ENCODE measurements at regions not wholly inside any gene's neighbourhood (a gene's known extent, or its start where the extent isn't known, plus 50 kb on each side); places are given as distances from the start of the nearest gene placed in this dataset.

DNA sequence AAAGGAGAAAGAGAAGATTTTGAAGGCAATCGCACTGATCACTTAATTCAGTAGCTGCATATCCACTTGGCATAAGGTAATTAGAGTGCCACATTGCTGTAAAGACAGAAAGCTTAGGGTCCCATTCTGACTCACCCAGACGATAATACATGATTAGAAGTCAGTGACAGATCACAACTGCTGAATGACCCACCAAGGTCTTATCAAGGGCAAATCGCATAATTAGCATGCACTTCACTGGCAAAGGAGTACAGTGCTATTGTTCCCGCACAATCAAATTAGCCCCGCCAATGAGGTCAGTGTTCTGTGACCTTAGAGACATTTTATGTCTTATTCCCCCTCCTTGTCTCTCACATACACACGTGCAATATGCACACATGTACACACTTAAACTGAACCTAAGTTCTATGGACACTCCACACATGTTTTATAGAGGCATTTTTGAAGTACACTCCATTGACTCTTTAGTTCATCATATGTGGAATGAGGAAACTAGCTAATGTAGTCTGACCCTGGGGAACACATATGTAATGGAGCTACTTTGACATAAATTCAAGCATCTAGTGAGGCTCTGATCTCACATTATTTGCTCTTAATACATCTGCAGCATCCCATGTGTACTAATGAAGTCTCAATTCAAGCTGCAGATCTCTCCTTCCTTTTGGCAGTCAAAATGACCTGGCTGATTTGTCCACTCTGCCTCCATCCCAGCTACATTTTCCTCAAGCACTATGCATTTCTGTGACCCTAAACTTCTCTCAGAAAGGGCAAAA is 673.8 kb upstream of the FANCL start:
- H3K4me3 ChIP-seq (ENCODE audit: control insufficient read depth, low read depth, low read length), result no peak overlapping the region
- TF ChIP-seq, protein P1, sequence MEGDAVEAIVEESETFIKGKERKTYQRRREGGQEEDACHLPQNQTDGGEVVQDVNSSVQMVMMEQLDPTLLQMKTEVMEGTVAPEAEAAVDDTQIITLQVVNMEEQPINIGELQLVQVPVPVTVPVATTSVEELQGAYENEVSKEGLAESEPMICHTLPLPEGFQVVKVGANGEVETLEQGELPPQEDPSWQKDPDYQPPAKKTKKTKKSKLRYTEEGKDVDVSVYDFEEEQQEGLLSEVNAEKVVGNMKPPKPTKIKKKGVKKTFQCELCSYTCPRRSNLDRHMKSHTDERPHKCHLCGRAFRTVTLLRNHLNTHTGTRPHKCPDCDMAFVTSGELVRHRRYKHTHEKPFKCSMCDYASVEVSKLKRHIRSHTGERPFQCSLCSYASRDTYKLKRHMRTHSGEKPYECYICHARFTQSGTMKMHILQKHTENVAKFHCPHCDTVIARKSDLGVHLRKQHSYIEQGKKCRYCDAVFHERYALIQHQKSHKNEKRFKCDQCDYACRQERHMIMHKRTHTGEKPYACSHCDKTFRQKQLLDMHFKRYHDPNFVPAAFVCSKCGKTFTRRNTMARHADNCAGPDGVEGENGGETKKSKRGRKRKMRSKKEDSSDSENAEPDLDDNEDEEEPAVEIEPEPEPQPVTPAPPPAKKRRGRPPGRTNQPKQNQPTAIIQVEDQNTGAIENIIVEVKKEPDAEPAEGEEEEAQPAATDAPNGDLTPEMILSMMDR (conservative IDR thresholded peaks at IDR 0.05; ENCODE audit: control insufficient read depth, insufficient read depth, low read depth, low read length), result no peak
- no peak for DNase-seq (ENCODE audit: low read depth)

DNA sequence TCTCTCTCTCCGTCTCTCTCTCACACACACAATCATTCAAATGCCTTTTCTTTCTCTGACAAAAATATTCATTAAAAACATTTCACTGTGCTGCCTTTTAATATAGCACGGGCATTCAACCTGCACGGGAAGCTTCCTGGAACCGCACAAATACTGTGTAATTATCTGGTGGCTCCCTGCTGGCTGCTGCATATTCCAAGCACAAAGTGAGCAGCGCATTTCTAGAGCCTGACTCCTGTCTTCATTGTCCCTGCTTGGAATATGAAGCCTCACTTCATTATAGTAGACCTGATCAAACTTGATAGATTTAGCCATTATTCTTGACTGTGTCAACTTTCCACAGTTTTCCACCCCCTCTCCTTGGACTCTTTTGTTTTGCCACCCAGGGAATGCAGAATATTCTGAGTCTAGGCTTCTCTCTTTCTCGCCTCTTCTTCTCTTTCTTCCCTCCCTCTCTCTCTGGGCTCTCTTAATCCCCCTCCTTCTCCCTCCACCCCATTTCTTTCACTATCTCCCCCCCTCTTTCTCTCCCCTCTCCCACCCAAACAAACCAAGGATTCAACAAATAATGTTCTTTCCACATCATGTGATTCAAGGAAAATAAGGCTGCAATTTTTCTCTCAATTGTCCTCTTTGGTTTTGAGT is 672.1 kb upstream of the FANCL start:
- no peak overlapping the region for H3K4me3 ChIP-seq (ENCODE audit: control insufficient read depth, low read depth, low read length)
- no peak for DNase-seq (ENCODE audit: low read depth)
- TF ChIP-seq, protein P1 (conservative IDR thresholded peaks at IDR 0.05; ENCODE audit: control insufficient read depth, insufficient read depth, low read depth, low read length), result no peak

DNA sequence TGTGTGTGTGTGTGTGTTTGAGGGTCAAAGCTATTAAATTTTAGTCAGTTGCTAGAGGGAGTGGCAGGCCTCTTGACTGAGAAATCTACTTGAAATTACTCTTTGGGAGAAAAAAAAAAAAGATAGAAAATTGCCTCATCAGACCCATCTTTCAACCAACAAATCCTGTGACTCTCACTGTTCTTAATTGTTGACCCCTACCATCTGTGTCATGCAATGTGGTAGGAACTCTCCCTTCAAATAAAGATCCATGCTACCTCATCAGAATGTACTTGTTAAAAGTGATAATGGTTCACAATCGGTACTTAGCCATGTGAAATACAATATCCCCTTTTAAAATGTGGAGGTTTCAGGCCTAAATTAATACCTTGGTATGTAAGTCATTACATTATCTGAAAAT is 670.8 kb upstream of the FANCL start:
- TF ChIP-seq, protein P1 (conservative IDR thresholded peaks at IDR 0.05; ENCODE audit: control insufficient read depth, insufficient read depth, low read depth, low read length), result no peak
- DNase-seq (ENCODE audit: low read depth), result no peak
- no peak overlapping the region for H3K4me3 ChIP-seq (ENCODE audit: control insufficient read depth, low read depth, low read length)

DNA sequence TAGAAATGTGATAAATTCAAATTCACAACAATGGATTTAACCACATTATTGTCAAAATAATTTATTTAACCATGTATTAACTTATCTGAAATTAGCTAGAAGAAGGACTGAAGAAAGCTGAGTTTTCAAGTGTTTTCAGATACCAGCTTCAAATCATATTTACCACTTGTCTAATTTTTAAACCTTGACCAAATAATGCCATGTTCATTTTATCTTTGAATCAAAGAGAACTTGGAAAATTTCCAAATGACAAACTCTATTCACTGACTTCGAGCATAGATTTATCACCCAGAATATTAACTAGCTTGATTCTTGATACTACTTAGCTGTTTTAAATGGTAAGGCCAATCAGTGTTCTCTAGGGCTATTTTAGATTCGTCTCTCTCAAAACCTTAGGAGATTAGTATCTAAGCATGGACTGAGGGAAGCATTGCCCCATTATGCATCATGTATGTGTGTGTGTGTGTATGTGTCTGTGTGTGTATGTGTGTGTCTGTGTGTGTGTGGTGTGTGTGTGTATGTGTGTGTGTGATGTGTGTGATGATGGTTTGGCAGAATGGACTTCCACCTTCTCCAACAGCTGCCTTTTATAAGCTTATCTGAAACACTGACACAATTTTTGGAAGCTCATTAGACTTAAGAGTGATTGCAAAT is 667.5 kb upstream of the FANCL start:
- TF ChIP-seq, protein P1 (conservative IDR thresholded peaks at IDR 0.05; ENCODE audit: control insufficient read depth, insufficient read depth, low read depth, low read length), result no peak
- H3K4me3 ChIP-seq (ENCODE audit: control insufficient read depth, low read depth, low read length), result no peak overlapping the region
- DNase-seq (ENCODE audit: low read depth), result no peak

DNA sequence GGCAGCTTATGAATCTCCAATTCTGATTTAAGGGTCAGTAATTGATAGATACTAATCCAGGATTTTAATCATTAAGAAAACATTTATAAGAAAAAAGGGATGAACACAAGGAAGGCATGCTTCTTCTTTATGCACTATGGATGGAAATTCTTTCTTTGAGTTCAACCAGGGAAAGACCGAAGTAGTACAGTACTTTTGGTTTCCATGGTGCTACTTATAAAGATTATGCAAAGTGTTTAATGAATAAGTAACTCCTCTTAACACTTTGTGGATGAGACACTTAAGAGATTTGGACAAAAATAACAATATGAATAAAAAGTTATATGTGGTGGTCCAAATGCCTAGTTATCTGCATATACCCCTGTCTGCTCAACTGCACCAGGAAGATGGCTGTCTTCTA is 666.5 kb upstream of the FANCL start:
- TF ChIP-seq, protein P1 (conservative IDR thresholded peaks at IDR 0.05; ENCODE audit: control insufficient read depth, insufficient read depth, low read depth, low read length), result no peak

DNA sequence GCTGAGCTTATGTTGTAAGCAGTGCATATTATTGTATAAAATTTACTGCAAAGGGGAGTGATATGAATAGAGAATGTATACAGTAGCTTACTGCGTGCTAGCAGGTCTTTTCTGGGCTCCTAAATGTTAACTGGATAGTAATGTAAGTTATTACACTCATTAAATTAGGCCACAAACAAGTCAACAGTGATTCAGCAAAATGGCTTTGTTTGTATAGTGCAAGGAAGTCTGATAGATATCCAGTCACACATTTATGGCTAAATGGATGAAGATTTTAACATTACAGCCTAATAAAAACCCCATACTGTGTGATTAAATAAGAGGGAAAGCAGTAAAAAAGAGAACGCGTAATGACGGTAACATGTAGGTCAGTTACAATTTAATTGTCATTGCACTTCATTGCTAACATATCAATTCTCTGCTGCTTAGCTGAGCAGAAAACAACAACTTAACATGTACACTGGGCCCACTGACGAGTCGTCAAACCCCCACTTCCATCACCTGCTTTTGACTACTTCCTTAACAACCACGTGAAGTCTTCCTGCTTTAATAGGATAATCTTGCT is 665.0 kb upstream of the FANCL start:
- TF ChIP-seq, protein P1 (conservative IDR thresholded peaks at IDR 0.05; ENCODE audit: control insufficient read depth, insufficient read depth, low read depth, low read length), result no peak
- no peak overlapping the region for H3K4me3 ChIP-seq (ENCODE audit: control insufficient read depth, low read depth, low read length)
- no peak for DNase-seq (ENCODE audit: low read depth)

More for the DNA sequence above, 666.5 kb upstream of the FANCL start:
- DNase-seq (ENCODE audit: low read depth), result no peak
- no peak overlapping the region for H3K4me3 ChIP-seq (ENCODE audit: control insufficient read depth, low read depth, low read length)
